ENCODE measurements at regions not wholly inside any gene's neighbourhood (a gene's known extent, or its start where the extent isn't known, plus 50 kb on each side); places are given as distances from the start of the nearest gene placed in this dataset.
"Not testable (repeated sequence)": the region's sequence is repeated elsewhere in the genome, so short reads cannot be mapped to it uniquely, and the experiment has no call there.

DNA sequence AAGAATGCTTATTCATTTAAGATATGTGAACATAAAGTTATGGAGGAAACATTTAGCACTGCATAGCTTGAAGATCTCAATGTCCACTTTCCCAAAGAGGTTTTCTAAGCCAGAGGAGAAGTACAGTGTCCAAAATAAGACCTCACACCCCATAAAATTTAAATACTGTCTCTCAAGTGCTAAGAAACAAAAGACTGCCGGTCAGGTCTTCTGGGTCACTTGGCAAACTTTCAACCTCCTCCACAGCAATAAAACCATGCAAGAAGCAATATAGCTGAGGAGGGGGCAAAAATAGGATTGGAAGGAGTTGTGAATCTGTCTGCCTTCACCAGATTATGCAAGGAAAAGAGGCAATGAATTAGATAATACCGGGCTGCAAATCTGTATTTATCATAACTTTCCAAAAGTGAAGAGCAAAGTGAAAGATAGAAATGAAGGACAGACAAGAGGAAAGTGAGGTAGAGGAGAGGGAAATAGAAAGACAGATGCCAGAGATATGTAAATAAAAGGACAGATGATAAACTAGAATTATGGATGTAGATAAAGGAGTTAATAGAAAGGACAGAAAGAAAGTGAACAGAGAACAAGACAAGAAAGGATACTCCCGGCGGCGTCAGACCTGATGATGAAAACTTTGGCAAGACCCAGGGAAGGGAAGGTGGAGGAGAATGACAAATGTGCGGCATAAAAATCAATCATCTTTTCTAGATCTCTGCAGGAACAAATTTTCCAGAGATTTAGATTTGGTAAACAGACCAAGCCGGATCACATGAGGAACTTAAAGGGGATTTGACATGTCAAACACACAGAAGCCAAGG is 152.7 kb upstream of the FAM241A start:
- DNase-seq: no peak

DNA sequence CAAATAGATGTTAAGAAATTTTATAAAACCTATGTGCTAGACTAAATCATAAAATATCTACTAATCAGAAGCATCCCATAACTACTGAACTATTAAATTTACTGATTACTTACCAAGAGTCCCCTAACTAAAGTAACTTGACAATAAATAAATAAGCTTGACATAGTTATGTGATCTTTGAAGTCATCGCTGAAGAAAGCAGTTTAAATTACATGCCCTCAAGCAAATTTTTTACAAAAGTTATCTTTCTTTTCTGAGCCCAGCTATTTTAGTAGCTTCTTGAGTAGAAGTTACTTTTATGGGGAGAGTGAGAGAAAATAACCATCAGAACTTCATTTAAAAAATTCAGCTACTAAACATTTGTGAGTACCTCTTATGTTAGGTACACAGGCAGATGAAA is 150.9 kb upstream of the FAM241A start:
- DNase-seq: no peak

DNA sequence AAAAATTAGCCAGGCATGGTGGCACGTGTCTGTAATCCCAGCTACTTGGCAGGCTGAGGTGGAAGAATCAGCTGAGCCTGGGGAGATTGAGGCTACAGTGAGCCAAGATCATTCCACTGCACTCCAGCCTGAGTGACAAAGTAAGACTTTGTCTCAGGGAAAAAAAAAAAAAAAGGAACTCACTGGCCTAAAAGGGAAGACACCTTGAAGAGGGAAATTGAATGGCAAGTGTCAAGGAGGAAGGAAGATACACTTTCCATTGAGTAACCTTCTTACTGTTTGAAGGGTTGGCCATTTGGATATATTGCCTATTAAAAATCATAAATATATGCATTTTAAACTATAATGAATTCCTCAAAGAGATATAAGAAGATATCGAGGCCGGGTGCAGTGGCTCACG is 147.5 kb upstream of the FAM241A start:
- DNase-seq: no peak

GRCh38 chr4:111999801-112000200 is 145.5 kb upstream of the FAM241A start:
- no peak for DNase-seq

- DNase-seq: no peak
Observed at GRCh38 chr4:112001041-112001440, 144.2 kb upstream of the FAM241A start.

DNA sequence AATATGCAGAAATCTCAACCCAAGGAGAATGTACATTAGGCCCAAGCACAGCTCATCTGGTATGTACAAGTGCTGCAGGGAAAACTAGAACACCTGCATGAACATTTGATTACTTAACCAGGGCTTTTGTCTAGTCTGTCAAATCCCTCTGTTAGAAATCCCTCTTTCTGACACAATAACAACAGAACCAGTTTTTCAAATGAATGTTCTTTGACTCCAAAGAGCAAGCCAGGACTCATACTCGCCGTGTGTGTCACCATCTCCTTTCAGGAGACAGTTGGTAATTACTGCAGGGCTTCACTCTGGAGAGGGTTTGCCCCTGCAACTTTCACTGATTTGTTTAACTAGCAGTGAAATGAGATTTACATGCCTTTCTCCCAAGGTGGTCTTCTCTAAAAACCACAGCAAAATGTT is 143.0 kb upstream of the FAM241A start:
- DNase-seq: no peak

DNA sequence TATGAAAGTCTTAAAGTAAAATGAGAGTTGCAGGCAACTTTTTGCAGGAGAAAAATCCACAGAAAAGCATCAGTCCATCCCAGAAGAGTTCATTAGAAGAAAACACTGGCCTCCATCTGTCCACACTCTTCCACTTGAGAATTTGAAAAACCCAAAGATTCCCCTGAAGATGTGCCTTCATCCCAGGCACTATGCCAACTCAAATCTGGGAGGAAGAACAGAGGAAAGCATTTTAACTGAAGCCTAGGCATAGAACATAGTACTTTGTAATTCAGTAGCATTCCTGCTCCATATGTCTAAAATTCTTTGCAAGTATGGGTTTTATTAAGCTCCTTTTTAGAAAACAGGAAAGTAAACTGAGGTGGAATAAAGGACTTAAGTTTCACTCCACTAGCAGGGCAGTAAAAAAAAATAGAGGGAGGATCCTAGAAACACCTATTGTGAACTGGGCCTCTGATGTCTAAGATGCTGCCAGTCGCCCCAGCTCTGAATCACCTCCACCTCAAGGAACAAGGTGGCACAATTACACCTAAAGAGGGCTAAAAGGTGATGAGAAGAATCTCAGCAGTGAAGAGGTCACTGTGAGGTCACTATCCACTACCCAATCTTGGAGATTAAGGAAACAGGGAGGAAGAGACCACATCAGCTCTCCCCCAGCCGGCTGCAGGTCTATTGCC is 141.9 kb upstream of the FAM241A start:
- no peak for DNase-seq

- no peak for DNase-seq
Observed at GRCh38 chr4:112005027-112005426, 140.2 kb upstream of the FAM241A start.

DNA sequence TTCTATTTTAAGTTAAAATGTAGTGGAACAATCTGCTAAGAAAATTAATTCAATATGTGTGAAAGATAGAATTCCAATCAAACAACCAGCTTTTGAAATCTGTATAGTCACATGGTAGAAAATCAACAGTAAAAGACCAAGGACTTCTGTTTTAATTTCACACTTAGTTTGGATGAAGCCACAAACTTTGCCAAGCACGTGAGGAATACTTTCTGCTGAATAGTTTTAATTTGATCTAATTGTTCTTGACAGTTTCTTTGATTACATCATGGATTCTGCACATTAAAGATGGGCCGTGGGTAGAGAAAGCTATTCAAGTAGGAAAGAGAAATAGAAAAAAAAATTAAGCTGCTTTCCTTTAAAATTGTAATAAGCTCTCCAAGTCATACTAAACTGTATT is 137.9 kb upstream of the FAM241A start:
- no peak for DNase-seq

DNA sequence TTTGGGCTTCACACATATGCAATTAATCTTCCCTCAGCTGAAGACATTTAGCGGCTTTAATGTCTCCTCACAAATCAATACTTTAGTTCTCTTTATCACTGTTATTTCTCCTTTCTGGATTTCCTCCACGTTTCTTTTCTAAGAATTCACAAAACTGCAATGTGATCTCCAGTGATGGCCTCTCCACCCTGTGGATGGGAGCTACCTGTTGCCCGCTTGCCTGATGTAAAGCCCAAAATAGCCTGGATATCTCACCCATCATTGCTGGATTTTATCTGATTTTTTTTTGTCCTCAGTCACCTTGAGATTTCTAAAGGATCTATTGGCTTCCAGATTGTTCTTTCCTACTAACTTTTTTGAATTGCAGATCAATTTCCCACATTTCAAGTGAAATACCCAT is 129.3 kb upstream of the FAM241A start:
- no peak for DNase-seq

- no peak for DNase-seq
Observed at GRCh38 chr4:112023402-112023950, 121.8 kb upstream of the FAM241A start.

- DNase-seq: no peak
Observed at GRCh38 chr4:112026058-112026457, 119.2 kb upstream of the FAM241A start.

GRCh38 chr4:112029771-112030171 is 115.5 kb upstream of the FAM241A start:
- no peak for DNase-seq

GRCh38 chr4:112031712-112032328 is 113.4 kb upstream of the FAM241A start:
- no peak for DNase-seq

DNA sequence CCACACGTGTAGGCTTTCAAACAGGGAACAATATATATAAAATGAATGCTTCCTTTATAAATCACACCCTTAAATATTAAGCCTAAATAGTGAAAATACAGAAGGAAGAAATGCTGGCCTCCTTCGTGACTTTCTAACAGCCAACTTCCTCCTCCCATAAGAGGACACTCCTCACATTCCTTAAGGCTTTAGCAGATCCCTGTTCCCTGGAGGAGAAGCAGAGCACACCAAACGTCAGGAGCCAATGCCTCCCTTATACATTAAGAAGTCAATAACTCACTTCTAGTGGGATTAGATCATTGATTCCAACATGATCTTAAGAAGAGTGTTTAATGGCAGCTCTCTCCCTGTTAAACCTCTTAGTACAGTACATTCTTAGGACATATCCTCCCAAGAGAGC is 108.4 kb upstream of the FAM241A start:
- DNase-seq: no peak

DNA sequence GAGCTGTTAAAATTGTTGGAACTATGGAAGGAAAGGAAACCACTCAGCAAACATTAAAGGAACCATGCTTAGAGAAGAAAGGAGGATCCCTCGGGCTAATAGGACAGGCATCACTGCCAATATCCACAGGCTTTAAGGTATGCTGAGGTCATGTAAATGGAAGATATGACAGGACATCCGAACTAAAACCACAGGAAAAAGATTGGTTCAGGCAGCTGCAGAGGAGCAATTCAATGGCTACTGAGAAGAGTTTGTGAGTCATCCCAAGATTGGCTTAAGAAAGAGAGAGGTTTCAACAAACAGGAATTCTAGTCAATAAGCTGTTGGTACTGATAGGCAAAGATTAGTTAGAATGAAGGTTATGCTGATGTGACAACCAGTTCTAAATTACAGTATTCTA is 106.4 kb upstream of the FAM241A start:
- DNase-seq: no peak

GRCh38 chr4:112049119-112049518 is 96.1 kb upstream of the FAM241A start:
- DNase-seq: not testable (repeated sequence)

DNA sequence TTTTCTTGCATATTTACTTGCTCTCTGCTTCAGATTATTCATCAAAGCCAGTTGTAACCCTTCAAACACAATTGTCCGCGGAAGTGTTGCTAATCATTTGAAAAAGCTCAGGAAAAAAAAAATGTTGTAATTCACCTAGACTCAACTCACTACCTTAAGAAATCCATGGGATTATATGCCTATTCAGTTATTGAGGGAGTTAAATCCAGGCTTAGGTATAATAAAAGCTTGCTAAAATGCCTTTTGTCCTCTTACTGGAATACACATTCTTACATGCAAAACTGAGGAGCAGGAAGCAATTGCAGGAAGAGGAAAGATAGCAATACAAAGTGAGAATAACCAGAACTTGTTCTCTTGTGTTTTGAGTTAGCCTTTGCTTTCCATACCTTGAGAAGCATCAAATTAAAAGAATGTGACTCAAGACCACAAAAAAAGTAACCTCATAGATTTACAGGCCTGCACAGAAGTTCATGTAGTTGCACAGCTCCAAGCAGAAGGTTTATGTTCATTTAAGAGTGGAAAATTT is 91.4 kb upstream of the FAM241A start:
- no peak for DNase-seq

- DNase-seq: no peak
Observed at GRCh38 chr4:112055100-112055499, 90.2 kb upstream of the FAM241A start.

- no peak for DNase-seq
Observed at GRCh38 chr4:112057470-112057869, 87.8 kb upstream of the FAM241A start.

DNA sequence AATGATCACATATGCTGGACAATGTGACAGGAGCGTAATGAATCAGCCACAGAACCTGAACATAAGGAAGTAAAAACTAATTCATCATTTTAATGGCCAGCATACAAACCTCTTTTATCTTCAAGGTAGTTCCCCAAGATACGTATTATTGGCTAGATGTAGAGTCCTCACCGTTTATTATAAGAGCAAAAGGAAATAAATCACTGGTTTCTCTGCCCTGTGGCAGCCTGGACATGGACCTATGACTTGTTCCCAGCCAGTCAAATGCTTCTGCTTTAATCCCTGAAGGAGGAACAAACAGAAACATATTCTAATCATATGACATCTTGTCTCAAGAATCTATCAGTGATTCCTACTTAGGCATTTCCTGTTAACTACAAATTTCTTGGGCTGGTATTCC is 86.8 kb upstream of the FAM241A start:
- no peak for DNase-seq

- no peak for DNase-seq
Observed at GRCh38 chr4:112060212-112060611, 85.0 kb upstream of the FAM241A start.

DNA sequence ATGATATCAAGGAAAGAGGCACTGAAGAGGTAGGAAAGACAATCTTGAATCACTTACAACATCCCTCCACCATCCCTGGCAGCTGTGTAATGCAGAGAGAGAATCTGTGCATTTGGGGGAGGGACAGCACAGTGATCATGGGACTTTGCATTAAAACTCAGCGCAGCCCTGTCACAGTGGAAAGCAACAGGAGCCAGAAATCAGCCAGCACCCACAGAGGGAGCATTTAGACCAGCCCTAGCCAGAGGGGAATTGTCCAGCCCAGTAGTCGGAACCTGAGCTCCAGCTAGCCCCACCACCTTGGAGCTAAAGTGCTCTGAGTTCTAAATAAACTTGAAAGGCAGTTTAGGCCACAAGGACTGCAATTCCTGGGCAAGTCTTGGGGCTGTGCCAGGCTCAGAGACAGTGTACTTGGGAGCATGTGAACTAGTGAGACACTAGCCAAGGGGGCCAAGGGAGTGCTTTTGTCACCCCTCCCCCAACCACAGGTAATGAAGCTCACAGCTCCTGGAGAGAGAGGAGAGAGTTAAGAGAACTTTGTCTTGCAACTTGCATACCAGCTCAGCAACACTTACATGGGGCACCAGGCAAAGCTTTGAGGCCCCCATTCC is 83.9 kb upstream of the FAM241A start:
- DNase-seq: no peak
